Coronary artery (tissue), 2 donors: ENCODE measurements at regions not wholly inside any gene's neighbourhood (a gene's known extent, or its start where the extent isn't known, plus 50 kb on each side); places are given as distances from the start of the nearest gene placed in this dataset.

Experiments used
- DNase-seq: peaks from one replicate; pipeline ENCODE4 v3.0.0-alpha.2; 2017; ENCODE audit warnings: low spot score
- H3K27ac ChIP-seq, 2 donors: fragments of 200-600 bp; sonication (generic); one replicate each; pipeline ENCODE4 v1.5.1; 2016 to 2019
- H3K4me3 ChIP-seq: fragments of 200-600 bp; sonication (generic); 2 replicates; pipeline ENCODE4 v1.5.1; 2016; ENCODE audit warnings: mild to moderate bottlenecking, moderate library complexity
- CTCF ChIP-seq: fragments of 200-600 bp; sonication (generic); IDR thresholded peaks from one replicate; pipeline ENCODE4 v1.5.1; 2019; ENCODE audit warnings: antibody characterized with exemption

GRCh38 chr2:64205415-64205814 lies 61.2 kb upstream of the PELI1 start:
- H3K4me3 ChIP-seq = no peak overlapping the region
- no peak for DNase-seq
- no peak overlapping the region for H3K27ac ChIP-seq
- TF ChIP-seq CTCF = no peak

- Histone ChIP-seq H3K27ac (no peak overlapping the region), H3K4me3 (no peak overlapping the region)
- TF ChIP-seq CTCF = no peak
- DNase-seq = no peak
Observed at GRCh38 chr2:64207573-64207972, 63.4 kb upstream of the PELI1 start.

GRCh38 chr2:64210816-64211215 lies 66.6 kb upstream of the PELI1 start:
- no peak overlapping the region for H3K27ac ChIP-seq
- no peak overlapping the region for H3K4me3 ChIP-seq
- DNase-seq = no peak
- no peak for TF ChIP-seq CTCF

GRCh38 chr2:64211276-64211921 lies 67.2 kb upstream of the PELI1 start:
- Histone ChIP-seq H3K27ac (no peak overlapping the region), H3K4me3 (no peak overlapping the region)
- DNase-seq = no peak
- TF ChIP-seq CTCF = no peak

- DNase-seq = no peak
- H3K4me3 ChIP-seq = no peak overlapping the region
- no peak for TF ChIP-seq CTCF
- no peak overlapping the region for H3K27ac ChIP-seq
Observed at GRCh38 chr2:64212346-64212745, 68.1 kb upstream of the PELI1 start.

GRCh38 chr2:64212801-64213321 lies 68.6 kb upstream of the PELI1 start:
- DNase-seq = no peak
- H3K27ac ChIP-seq = peak overlapping the region in 1 of 2 donors; percentile 56
- no peak overlapping the region for H3K4me3 ChIP-seq
- TF ChIP-seq CTCF = no peak

- no peak overlapping the region for H3K4me3 ChIP-seq
- H3K27ac ChIP-seq = peak overlapping the region; percentile 4 to 65
- no peak for DNase-seq
- TF ChIP-seq CTCF = no peak
Observed at GRCh38 chr2:64213532-64214275, 69.5 kb upstream of the PELI1 start.
